PC-9 (cell line): ENCODE measurements at regions not wholly inside any gene's neighbourhood (a gene's known extent, or its start where the extent isn't known, plus 50 kb on each side); places are given as distances from the start of the nearest gene placed in this dataset.

Experiments
- BruUV-seq: library from RNA; stranded (reverse); fragments of 400-500 nt; replicated peaks from 2 replicates; lab custom pipeline; 2021; lab: Mats Ljungman, UMichigan
- CTCF ChIA-PET: fragments of 300-600 bp; sonication (Branson Sonifier 250); formaldehyde crosslinking; loops from one replicate; lab custom pipeline; 2022; ENCODE audit warnings: antibody characterized with exemption; lab: Charles Lee
- POLR2A ChIA-PET: fragments of 300-600 bp; sonication (Branson Sonifier 250); formaldehyde crosslinking; loops from one replicate; lab custom pipeline; 2022; ENCODE audit warnings: antibody characterized with exemption; ENCODE audit not compliant: unreplicated experiment; lab: Charles Lee
- DNase-seq, 2 experiments: peaks; one replicate each; pipeline versions ENCODE4 v3.0.0 to v3.0.0-alpha.2; 2015 to 2022; ENCODE audit warnings: mixed read lengths in 1 of 2
- H2AFZ ChIP-seq: fragments of 200-600 bp; sonication (generic); 2 replicates; pipeline ENCODE4 v1.8.1; 2017; ENCODE audit warnings: antibody characterized with exemption
- H3F3A ChIP-seq: fragments of 200-600 bp; sonication (generic); 2 replicates; pipeline ENCODE4 v1.8.1; 2017; ENCODE audit warnings: antibody characterized with exemption, mild to moderate bottlenecking, low read depth; ENCODE audit not compliant: insufficient read depth
- H3K27ac ChIP-seq: fragments of 200-600 bp; sonication (generic); 2 replicates; pipeline ENCODE4 v1.6.1; 2016; ENCODE audit warnings: mixed run types
- H3K27me3 ChIP-seq: fragments of 200-600 bp; sonication (generic); 2 replicates; pipeline ENCODE4 v1.6.1; 2016; ENCODE audit warnings: low read depth, mixed run types; ENCODE audit not compliant: insufficient read depth
- H3K36me3 ChIP-seq: fragments of 200-600 bp; sonication (generic); 2 replicates; pipeline ENCODE4 v1.6.1; 2016; ENCODE audit warnings: low read depth, mixed run types
- H3K4me1 ChIP-seq: fragments of 200-600 bp; sonication (generic); replicated peaks from 2 replicates; pipeline ENCODE4 v1.6.1; 2016; ENCODE audit warnings: mixed run types; ENCODE audit not compliant: insufficient read depth
- H3K4me2 ChIP-seq: fragments of 200-600 bp; sonication (generic); 2 replicates; pipeline ENCODE4 v1.6.1; 2017; ENCODE audit warnings: mixed run types
- H3K4me3 ChIP-seq: fragments of 200-600 bp; sonication (generic); 2 replicates; pipeline ENCODE4 v1.6.1; 2016; ENCODE audit warnings: mixed run types
- H3K79me2 ChIP-seq: fragments of 200-600 bp; sonication (generic); 2 replicates; pipeline ENCODE4 v1.6.1; 2017; ENCODE audit warnings: low read depth, mixed run types
- H3K9me2 ChIP-seq: fragments of 200-600 bp; sonication (generic); 2 replicates; pipeline ENCODE4 v1.8.1; 2017; ENCODE audit warnings: mild to moderate bottlenecking; ENCODE audit not compliant: insufficient read depth
- H3K9me3 ChIP-seq: fragments of 200-600 bp; sonication (generic); 2 replicates; pipeline ENCODE4 v1.8.1; 2016; ENCODE audit warnings: low read depth; ENCODE audit not compliant: insufficient read depth
- H4K20me1 ChIP-seq: fragments of 200-600 bp; sonication (generic); 2 replicates; pipeline ENCODE4 v1.8.1; 2017; ENCODE audit not compliant: insufficient read depth
- CTCF ChIP-seq: fragments of 200-600 bp; sonication (generic); conservative IDR thresholded peaks from 2 replicates; pipeline ENCODE4 v1.6.1; 2017; ENCODE audit warnings: mixed run types, antibody characterized with exemption, mild to moderate bottlenecking, moderate library complexity
- EZH2 ChIP-seq: fragments of 200-600 bp; sonication (generic); IDR thresholded peaks from 2 replicates; pipeline ENCODE4 v1.8.0; 2017; ENCODE audit warnings: antibody characterized with exemption, low read depth
- intact Hi-C: fragments of 100-400 bp; cut with micrococcal nuclease; formaldehyde crosslinking; loops from one replicate; pipeline ENCODE4 v1.10.0; 2022; ENCODE audit not compliant: unreplicated experiment

DNA sequence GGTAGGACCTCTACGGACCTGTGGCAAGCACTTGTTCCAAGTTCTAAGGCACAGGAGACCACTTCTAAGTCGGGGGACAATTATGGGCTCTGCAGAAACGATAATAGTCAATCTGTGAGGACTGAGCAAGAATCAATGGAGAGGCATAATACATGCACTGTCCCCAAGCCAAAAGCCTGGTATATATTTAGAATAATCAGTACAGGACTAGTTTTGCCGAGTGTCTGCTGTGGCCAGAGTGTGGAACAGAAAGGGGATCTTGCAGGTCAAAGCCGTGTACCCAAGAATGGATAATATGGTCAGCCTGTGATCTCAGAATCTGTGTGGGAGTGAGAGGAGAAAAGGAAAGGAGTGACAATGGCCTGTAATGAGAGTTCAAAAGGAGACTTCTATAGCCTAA, 80.2 kb upstream of the GNAO1 start:
- no peak overlapping the region for H3K4me2 ChIP-seq
- H3K9me3 ChIP-seq = no peaks in the 10 kb centered on the region
- H3K27me3 ChIP-seq = no peaks in the 10 kb centered on the region
- no peaks in the 10 kb centered on the region for H3K79me2 ChIP-seq
- ChIA-PET POLR2A (no interaction called here), CTCF (interaction anchor here (0.6 kb wide), 1 partner anchor 413 kb away, joined by 12 read pairs; no protein-coding TSS in a partner anchor)
- intact Hi-C loops = no loop called here
- no peaks in the 10 kb centered on the region; the same call in 1 of the 2 replicates for H3K9me2 ChIP-seq
- H3K36me3 ChIP-seq = no peaks in the 10 kb centered on the region
- H3F3A ChIP-seq = no peaks in the 10 kb centered on the region
- H2AFZ ChIP-seq = no peak overlapping the region
- no TSS peak for BruUV-seq
- no peaks in the 10 kb centered on the region for H3K4me1 ChIP-seq
- no peaks in the 10 kb centered on the region for H4K20me1 ChIP-seq
- no peak for DNase-seq
- no peak overlapping the region for H3K4me3 ChIP-seq
- no peak for TF ChIP-seq EZH2
- H3K27ac ChIP-seq = no peak overlapping the region

DNA sequence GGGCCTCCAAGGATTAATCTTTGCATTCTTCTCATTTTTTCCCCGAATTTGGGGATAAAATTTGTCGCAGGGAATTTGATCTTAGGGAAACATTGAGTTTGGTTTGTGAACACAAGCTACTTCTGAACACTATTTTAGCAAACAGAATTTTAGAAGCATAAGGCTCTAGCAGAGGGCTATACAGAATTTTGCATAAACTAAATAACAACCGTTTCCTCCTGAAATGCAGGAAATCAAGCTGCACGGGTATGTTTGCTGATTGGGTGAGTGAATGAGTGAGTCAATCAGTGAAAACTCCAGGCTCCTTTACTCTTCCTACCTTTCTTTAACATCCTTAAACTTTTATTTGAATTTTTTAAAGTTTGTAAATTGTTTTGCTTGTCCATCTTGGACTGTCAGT, 81.3 kb upstream of the GNAO1 start:
- no TSS peak for BruUV-seq
- Histone ChIP-seq H3K9me3 (no peaks in the 10 kb centered on the region), H3K79me2 (no peaks in the 10 kb centered on the region), H3K27me3 (no peaks in the 10 kb centered on the region), H3K9me2 (no peaks in the 10 kb centered on the region; the same call in 1 of the 2 replicates), H3K4me1 (no peaks in the 10 kb centered on the region), H3K4me3 (no peak overlapping the region), H3K27ac (no peak overlapping the region), H4K20me1 (no peaks in the 10 kb centered on the region), H3K36me3 (no peaks in the 10 kb centered on the region), H3F3A (no peaks in the 10 kb centered on the region), H3K4me2 (no peak overlapping the region), H2AFZ (no peak overlapping the region)
- no peak for DNase-seq
- intact Hi-C loops = no loop called here
- ChIA-PET CTCF (no interaction called here), POLR2A (no interaction called here)
- no peak for TF ChIP-seq CTCF

GRCh38 chr16:56109205-56109604, 82.1 kb upstream of the GNAO1 start:
- CTCF ChIA-PET = no interaction called here
- Histone ChIP-seq H3K27me3 (no peaks in the 10 kb centered on the region), H3F3A (no peaks in the 10 kb centered on the region), H3K27ac (no peak overlapping the region), H3K4me1 (no peaks in the 10 kb centered on the region), H3K4me3 (no peak overlapping the region), H4K20me1 (no peaks in the 10 kb centered on the region), H2AFZ (no peak overlapping the region), H3K36me3 (no peaks in the 10 kb centered on the region), H3K9me2 (no peaks in the 10 kb centered on the region), H3K9me3 (no peaks in the 10 kb centered on the region), H3K4me2 (no peak overlapping the region), H3K79me2 (no peaks in the 10 kb centered on the region)
- no peak for DNase-seq
- TF ChIP-seq CTCF = no peak
- no peak for TF ChIP-seq EZH2
- BruUV-seq = no TSS peak
- POLR2A ChIA-PET = no interaction called here
- intact Hi-C loops = no loop called here

- Histone ChIP-seq H3K4me2 (no peak overlapping the region), H3K27ac (no peak overlapping the region), H3F3A (no peaks in the 10 kb centered on the region), H2AFZ (no peak overlapping the region), H3K79me2 (no peaks in the 10 kb centered on the region), H3K9me3 (no peaks in the 10 kb centered on the region), H3K4me3 (no peak overlapping the region), H3K9me2 (no peaks in the 10 kb centered on the region), H4K20me1 (no peaks in the 10 kb centered on the region), H3K4me1 (no peaks in the 10 kb centered on the region), H3K27me3 (no peaks in the 10 kb centered on the region), H3K36me3 (no peaks in the 10 kb centered on the region)
- no peak for DNase-seq
- no TSS peak for BruUV-seq
- CTCF ChIA-PET = no interaction called here
- TF ChIP-seq CTCF = no peak
- TF ChIP-seq EZH2 = no peak
- POLR2A ChIA-PET = interaction anchor here (0.6 kb wide), 1 partner anchor 152 kb away, joined by 3 read pairs; no protein-coding TSS in a partner anchor
- intact Hi-C loops = no loop called here
Measured at GRCh38 chr16:56108724-56109123, 82.6 kb upstream of the GNAO1 start.
